CD8-positive, alpha-beta memory T cell (primary cell): ENCODE measurements at regions not wholly inside any gene's neighbourhood (a gene's known extent, or its start where the extent isn't known, plus 50 kb on each side); places are given as distances from the start of the nearest gene placed in this dataset.

ENCODE experiments used
- CTCF ChIA-PET: fragments of 350-600 bp; sonication (Branson Sonifier 250); formaldehyde crosslinking; loops from one replicate; lab custom pipeline; 2021; ENCODE audit warnings: antibody characterized with exemption; lab: Charles Lee
- POLR2A ChIA-PET: fragments of 350-600 bp; sonication (Branson Sonifier 250); formaldehyde crosslinking; loops from one replicate; lab custom pipeline; 2021; ENCODE audit warnings: antibody characterized with exemption; lab: Charles Lee
- DNase-seq, 5 donors: peaks; one replicate each; pipeline versions ENCODE4 v3.0.0 to v3.0.0-alpha.2; 2020 to 2022; ENCODE audit warnings: mixed read lengths in 1 of 5
- H3K27ac ChIP-seq: one replicate; pipeline ENCODE4 v1.7.0; 2013; ENCODE audit warnings: low read depth, mild to moderate bottlenecking, low read length, moderate library complexity
- H3K27me3 ChIP-seq: 2 replicates; pipeline ENCODE4 v1.7.0; 2013; ENCODE audit warnings: low read length, mild to moderate bottlenecking; ENCODE audit not compliant: insufficient read depth, poor library complexity, severe bottlenecking
- H3K36me3 ChIP-seq: 2 replicates; pipeline ENCODE4 v1.7.0; 2013; ENCODE audit warnings: mild to moderate bottlenecking, low read length, moderate library complexity; ENCODE audit not compliant: insufficient read depth
- H3K4me1 ChIP-seq: 2 replicates; pipeline ENCODE4 v1.7.0; 2013; ENCODE audit warnings: mild to moderate bottlenecking, low read length, moderate library complexity; ENCODE audit not compliant: insufficient read depth
- H3K4me3 ChIP-seq: 2 replicates; pipeline ENCODE4 v1.7.0; 2013; ENCODE audit warnings: mild to moderate bottlenecking, low read length
- H3K9me3 ChIP-seq: 2 replicates; pipeline ENCODE4 v1.7.0; 2013; ENCODE audit warnings: mild to moderate bottlenecking, low read length
- H3K27ac Mint-ChIP-seq, 8 donors: one replicate each; pipeline ENCODE4 v1.8.0; 2020 to 2021; ENCODE audit warnings: mixed read lengths in 8 of 8, mild to moderate bottlenecking in 6 of 8, inconsistent platforms in 3 of 8, moderate library complexity in 3 of 8
- H3K27me3 Mint-ChIP-seq, 2 donors: one replicate each; pipeline ENCODE4 v1.8.0; 2020 to 2021; ENCODE audit warnings: mixed read lengths in 2 of 2, mild to moderate bottlenecking in 1 of 2, moderate library complexity in 1 of 2
- H3K36me3 Mint-ChIP-seq, 3 donors: one replicate each; pipeline ENCODE4 v1.8.0; 2020 to 2021; ENCODE audit warnings: mixed read lengths in 3 of 3, inconsistent platforms in 1 of 3, mild to moderate bottlenecking in 1 of 3
- H3K4me1 Mint-ChIP-seq, 3 donors: one replicate each; pipeline ENCODE4 v1.8.0; 2020 to 2021; ENCODE audit warnings: mixed read lengths in 3 of 3, inconsistent platforms in 1 of 3, mild to moderate bottlenecking in 1 of 3
- H3K4me3 Mint-ChIP-seq, 7 donors: one replicate each; pipeline ENCODE4 v1.8.0; 2020 to 2021; ENCODE audit warnings: mixed read lengths in 7 of 7, mild to moderate bottlenecking in 6 of 7, moderate library complexity in 4 of 7, inconsistent platforms in 2 of 7
- H3K9me3 Mint-ChIP-seq, 5 donors: one replicate each; pipeline ENCODE4 v1.8.0; 2020 to 2022; ENCODE audit warnings: mixed read lengths in 5 of 5, mild to moderate bottlenecking in 3 of 5, moderate library complexity in 2 of 5, inconsistent platforms in 1 of 5

- DNase-seq, result no peak
- H3K9me3 Mint-ChIP-seq, result peaks cover 3 to 21% (median 16%) of the 10 kb centered on the region in 5 donors
- H3K4me3 Mint-ChIP-seq, result no peak overlapping the region
- H3K27me3 Mint-ChIP-seq, result peaks cover 0 to 2% of the 10 kb centered on the region in 2 donors
- no peaks in the 10 kb centered on the region for H3K36me3 Mint-ChIP-seq
- Histone ChIP-seq H3K27ac (no peak overlapping the region), H3K4me1 (no peaks in the 10 kb centered on the region), H3K9me3 (peaks cover 4% of the 10 kb centered on the region), H3K36me3 (no peaks in the 10 kb centered on the region), H3K27me3 (no peaks in the 10 kb centered on the region), H3K4me3 (no peak overlapping the region)
- no peaks in the 10 kb centered on the region for H3K4me1 Mint-ChIP-seq
- no peak overlapping the region for H3K27ac Mint-ChIP-seq
- CTCF ChIA-PET, result no interaction called here
- POLR2A ChIA-PET, result no interaction called here
These were observed 305.0 kb upstream of the CDH12 start for GRCh38 chr5:23158179-23158578.

GRCh38 chr5:23157716-23158115 lies 304.6 kb upstream of the CDH12 start:
- H3K4me1 Mint-ChIP-seq, result no peaks in the 10 kb centered on the region
- H3K27me3 Mint-ChIP-seq, result peaks cover 0 to 2% of the 10 kb centered on the region in 2 donors

DNA sequence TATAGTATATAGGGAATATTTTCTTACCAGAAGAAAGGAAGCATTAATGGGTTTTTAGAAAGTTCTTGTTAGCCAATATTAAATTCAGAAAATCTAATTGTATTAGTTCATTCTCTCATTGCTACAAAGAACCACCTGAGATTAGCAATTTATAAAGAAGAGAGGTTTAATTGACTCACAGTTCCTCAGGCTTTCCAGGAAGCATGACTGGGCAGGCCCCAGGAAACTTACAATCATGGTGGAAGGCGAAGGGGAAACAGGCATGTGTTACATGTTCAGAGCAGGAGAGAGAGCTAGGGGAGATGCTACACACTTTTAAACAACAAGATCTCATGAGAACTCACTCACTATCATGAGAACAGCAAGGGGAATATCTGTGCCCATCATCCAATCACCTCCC lies 304.0 kb upstream of the CDH12 start:
- DNase-seq, result no peak
- Mint-ChIP-seq H3K27ac (no peak overlapping the region), H3K27me3 (peaks cover 0 to 2% of the 10 kb centered on the region in 2 donors), H3K4me1 (no peaks in the 10 kb centered on the region), H3K4me3 (no peak overlapping the region), H3K9me3 (peaks cover 3 to 19% (median 14%) of the 10 kb centered on the region in 5 donors), H3K36me3 (no peaks in the 10 kb centered on the region)
- ChIA-PET POLR2A (no interaction called here), CTCF (no interaction called here)
- no peak overlapping the region for H3K4me3 ChIP-seq
- peaks cover 4% of the 10 kb centered on the region for H3K9me3 ChIP-seq
- H3K27ac ChIP-seq, result no peak overlapping the region
- H3K27me3 ChIP-seq, result no peaks in the 10 kb centered on the region
- no peaks in the 10 kb centered on the region for H3K36me3 ChIP-seq
- no peaks in the 10 kb centered on the region for H3K4me1 ChIP-seq

More at GRCh38 chr5:23157716-23158115, 304.6 kb upstream of the CDH12 start:
- Mint-ChIP-seq H3K9me3 (peaks cover 3 to 19% (median 14%) of the 10 kb centered on the region in 5 donors), H3K36me3 (no peaks in the 10 kb centered on the region), H3K4me3 (no peak overlapping the region), H3K27ac (no peak overlapping the region)
- Histone ChIP-seq H3K4me1 (no peaks in the 10 kb centered on the region), H3K9me3 (peaks cover 4% of the 10 kb centered on the region), H3K27ac (no peak overlapping the region), H3K36me3 (no peaks in the 10 kb centered on the region), H3K4me3 (no peak overlapping the region), H3K27me3 (no peaks in the 10 kb centered on the region)
- ChIA-PET POLR2A (no interaction called here), CTCF (no interaction called here)
- no peak for DNase-seq

GRCh38 chr5:23147625-23148024 lies 294.5 kb upstream of the CDH12 start:
- no peaks in the 10 kb centered on the region for H3K4me1 ChIP-seq
- CTCF ChIA-PET, result no interaction called here
- Mint-ChIP-seq H3K4me3 (no peak overlapping the region), H3K9me3 (peaks cover 21 to 42% (median 25%) of the 10 kb centered on the region in 5 donors), H3K27me3 (no peaks in the 10 kb centered on the region), H3K4me1 (no peaks in the 10 kb centered on the region), H3K36me3 (no peaks in the 10 kb centered on the region), H3K27ac (no peak overlapping the region)
- H3K27me3 ChIP-seq, result no peaks in the 10 kb centered on the region
- H3K9me3 ChIP-seq, result no peaks in the 10 kb centered on the region
- no peak for DNase-seq
- POLR2A ChIA-PET, result no interaction called here
- no peak overlapping the region for H3K27ac ChIP-seq
- no peaks in the 10 kb centered on the region for H3K36me3 ChIP-seq
- no peak overlapping the region for H3K4me3 ChIP-seq

GRCh38 chr5:23146183-23146582 lies 293.0 kb upstream of the CDH12 start:
- no peaks in the 10 kb centered on the region for H3K4me1 Mint-ChIP-seq
- Histone ChIP-seq H3K36me3 (no peaks in the 10 kb centered on the region), H3K27me3 (no peaks in the 10 kb centered on the region), H3K9me3 (no peaks in the 10 kb centered on the region), H3K4me1 (no peaks in the 10 kb centered on the region), H3K4me3 (no peak overlapping the region), H3K27ac (no peak overlapping the region)
- ChIA-PET POLR2A (no interaction called here), CTCF (no interaction called here)
- peaks cover 20 to 35% (median 30%) of the 10 kb centered on the region in 5 donors for H3K9me3 Mint-ChIP-seq
- no peak overlapping the region for H3K27ac Mint-ChIP-seq
- H3K36me3 Mint-ChIP-seq, result no peaks in the 10 kb centered on the region
- no peaks in the 10 kb centered on the region for H3K27me3 Mint-ChIP-seq
- H3K4me3 Mint-ChIP-seq, result no peak overlapping the region
- DNase-seq, result no peak

- H3K4me3 Mint-ChIP-seq, result no peak overlapping the region
- Histone ChIP-seq H3K9me3 (no peaks in the 10 kb centered on the region), H3K36me3 (no peaks in the 10 kb centered on the region), H3K4me3 (no peak overlapping the region), H3K4me1 (no peaks in the 10 kb centered on the region), H3K27me3 (no peaks in the 10 kb centered on the region), H3K27ac (no peak overlapping the region)
- POLR2A ChIA-PET, result no interaction called here
- no peaks in the 10 kb centered on the region for H3K36me3 Mint-ChIP-seq
- CTCF ChIA-PET, result no interaction called here
- no peaks in the 10 kb centered on the region for H3K4me1 Mint-ChIP-seq
- H3K9me3 Mint-ChIP-seq, result peaks cover 9 to 32% (median 20%) of the 10 kb centered on the region in 5 donors
- no peak overlapping the region for H3K27ac Mint-ChIP-seq
- no peak for DNase-seq
- no peaks in the 10 kb centered on the region for H3K27me3 Mint-ChIP-seq
These were observed 286.4 kb upstream of the CDH12 start for GRCh38 chr5:23139338-23140171.

DNA sequence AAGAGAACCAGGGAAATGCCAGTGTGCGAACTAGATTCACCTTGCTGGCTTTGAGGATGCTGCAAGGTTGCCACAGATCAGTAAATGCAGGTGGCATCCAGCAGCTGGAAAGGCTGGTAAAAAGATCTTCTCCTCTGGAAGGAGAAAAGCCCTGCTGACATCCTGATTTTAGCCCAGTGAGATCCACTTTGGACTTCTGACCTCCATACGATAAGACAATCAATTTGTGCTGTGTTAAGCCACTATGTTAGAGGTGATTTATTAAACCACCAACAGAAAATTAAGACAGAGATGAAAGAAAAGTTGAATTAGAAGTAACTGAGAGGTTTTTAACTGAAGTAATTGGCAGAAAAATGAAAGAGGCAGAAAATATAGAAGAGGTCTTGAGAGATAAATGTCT lies 283.8 kb upstream of the CDH12 start:
- no peaks in the 10 kb centered on the region for H3K27me3 Mint-ChIP-seq
- CTCF ChIA-PET, result no interaction called here
- peaks cover 0 to 21% (median 12%) of the 10 kb centered on the region in 5 donors for H3K9me3 Mint-ChIP-seq
- no peaks in the 10 kb centered on the region for H3K36me3 Mint-ChIP-seq
- H3K4me3 Mint-ChIP-seq, result no peak overlapping the region
- POLR2A ChIA-PET, result no interaction called here
- H3K36me3 ChIP-seq, result no peaks in the 10 kb centered on the region
- H3K27ac Mint-ChIP-seq, result no peak overlapping the region
- H3K27me3 ChIP-seq, result no peaks in the 10 kb centered on the region
- no peak overlapping the region for H3K4me3 ChIP-seq
- H3K9me3 ChIP-seq, result no peaks in the 10 kb centered on the region
- H3K4me1 Mint-ChIP-seq, result no peaks in the 10 kb centered on the region
- H3K27ac ChIP-seq, result no peak overlapping the region
- DNase-seq, result no peak
- no peaks in the 10 kb centered on the region for H3K4me1 ChIP-seq

DNA sequence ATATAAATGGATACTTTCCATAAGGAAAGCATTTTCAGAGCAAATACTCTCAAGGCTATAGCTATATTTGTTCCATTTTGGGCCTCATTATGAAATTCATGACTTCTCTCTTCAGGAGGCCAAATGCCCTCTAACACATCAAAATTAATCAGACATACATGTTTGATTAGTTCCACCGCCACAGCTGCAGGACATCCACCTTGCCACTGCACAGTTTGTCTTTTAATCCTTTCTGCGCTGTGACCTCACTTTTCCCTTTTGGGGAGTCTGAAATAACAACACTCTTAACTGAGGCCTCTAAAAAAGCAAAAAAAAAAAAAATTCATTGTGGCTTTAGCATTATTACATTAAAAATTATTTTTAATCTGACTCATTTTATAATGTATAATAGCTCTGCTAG lies 279.1 kb upstream of the CDH12 start:
- ChIA-PET CTCF (no interaction called here), POLR2A (no interaction called here)
- H3K27ac ChIP-seq, result no peak overlapping the region
- no peaks in the 10 kb centered on the region for H3K36me3 ChIP-seq
- no peaks in the 10 kb centered on the region for H3K4me1 ChIP-seq
- no peak overlapping the region for H3K4me3 ChIP-seq
- no peak overlapping the region for H3K4me3 Mint-ChIP-seq
- no peaks in the 10 kb centered on the region for H3K36me3 Mint-ChIP-seq
- H3K9me3 Mint-ChIP-seq, result peaks cover 4 to 27% (median 17%) of the 10 kb centered on the region in 5 donors
- H3K27me3 Mint-ChIP-seq, result no peaks in the 10 kb centered on the region
- no peak overlapping the region for H3K27ac Mint-ChIP-seq
- H3K4me1 Mint-ChIP-seq, result no peaks in the 10 kb centered on the region
- no peaks in the 10 kb centered on the region for H3K27me3 ChIP-seq
- DNase-seq, result no peak
- no peaks in the 10 kb centered on the region for H3K9me3 ChIP-seq
